ENCODE measurements at regions not wholly inside any gene's neighbourhood (a gene's known extent, or its start where the extent isn't known, plus 50 kb on each side); places are given as distances from the start of the nearest gene placed in this dataset.

DNA sequence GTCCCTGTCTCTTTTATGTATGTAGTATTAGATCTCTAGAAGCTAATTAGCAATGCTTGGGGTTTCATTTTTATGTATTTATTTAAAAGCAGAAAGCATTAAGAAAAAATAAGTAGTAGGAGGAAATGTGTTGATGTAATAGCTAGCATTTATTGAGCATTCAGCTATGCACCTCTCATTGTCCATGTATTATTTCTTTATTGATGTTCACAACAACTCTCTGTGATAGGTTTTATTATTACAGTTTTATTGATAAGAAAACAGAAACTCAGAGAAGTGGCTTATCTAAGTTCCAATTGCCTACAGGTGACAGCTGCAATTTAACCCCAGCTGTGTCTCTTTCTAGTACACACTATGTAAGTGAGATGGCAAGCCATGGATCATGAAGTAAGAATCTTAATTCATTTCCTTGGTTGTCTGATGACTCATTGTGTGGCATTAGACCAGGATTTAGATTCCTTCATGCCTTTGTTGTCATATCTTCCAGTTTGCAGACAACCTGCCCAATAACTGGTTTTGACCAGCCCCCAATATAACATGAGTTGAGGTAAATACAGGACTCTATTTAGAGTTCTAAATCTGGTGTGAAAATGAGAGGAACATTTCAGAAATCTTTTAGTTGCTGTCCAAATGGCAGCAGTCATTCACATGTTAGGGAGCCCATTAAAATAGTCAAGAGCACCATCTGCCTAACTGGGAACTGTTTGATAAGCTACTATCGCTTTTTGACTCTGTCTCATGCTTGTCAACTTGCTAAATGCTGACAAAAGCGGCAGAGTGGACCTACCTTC is 170.8 kb upstream of the PHACTR1 start (continued):
- TF ChIP-seq NANOG (IDR thresholded peaks at IDR 0.05; ENCODE audit: insufficient read depth, low read depth, low read length, poor library complexity, severe bottlenecking) (no peak), POLR2A (IDR thresholded peaks at IDR 0.05; ENCODE audit: control extremely low read depth in 1 of 2, low read depth in 2 of 2, low read length in 2 of 2) (no peak), POLR2AphosphoS5 (IDR thresholded peaks at IDR 0.05; ENCODE audit: low read depth, low read length) (no peak), TEAD4 (IDR thresholded peaks at IDR 0.05; ENCODE audit: low read depth, low read length) (no peak), RBBP5 (IDR thresholded peaks at IDR 0.05; ENCODE audit: borderline replicate concordance, low read depth, low read length) (no peak), RAD21 (IDR thresholded peaks at IDR 0.05 in 1 of 2, conservative IDR thresholded peaks at IDR 0.05 in 1 of 2; ENCODE audit: low read depth in 2 of 2, low read length in 2 of 2) (no peak)

Measured in H1 (cell line).